A673 (cell line): ENCODE measurements at regions not wholly inside any gene's neighbourhood (a gene's known extent, or its start where the extent isn't known, plus 50 kb on each side); places are given as distances from the start of the nearest gene placed in this dataset.

Source experiments
- BruUV-seq: library from RNA; stranded (reverse); fragments of 400-500 nt; replicated peaks from 2 replicates; lab custom pipeline; 2021; lab: Mats Ljungman, UMichigan
- CTCF ChIA-PET: fragments of 300-600 bp; sonication (Branson Sonifier 250); formaldehyde crosslinking; loops from one replicate; lab custom pipeline; 2022; ENCODE audit warnings: antibody characterized with exemption; lab: Charles Lee
- POLR2A ChIA-PET: fragments of 300-600 bp; sonication (Branson Sonifier 250); formaldehyde crosslinking; loops from one replicate; lab custom pipeline; 2022; ENCODE audit warnings: antibody characterized with exemption; ENCODE audit not compliant: low non-redundant PET; lab: Charles Lee
- DNase-seq: peaks from one replicate; pipeline ENCODE4 v3.0.0-alpha.2; 2015; ENCODE audit warnings: low spot score
- H3K27ac ChIP-seq: fragments of 200-600 bp; sonication (generic); 2 replicates; pipeline ENCODE4 v1.5.1; 2016; ENCODE audit warnings: mixed run types, low read depth, mild to moderate bottlenecking, mixed read lengths, antibody characterized with exemption, low read length; ENCODE audit not compliant: poor library complexity, severe bottlenecking
- H3K27me3 ChIP-seq: fragments of 200-600 bp; sonication (generic); replicated peaks from 2 replicates; pipeline ENCODE4 v1.6.1; 2017; ENCODE audit warnings: mixed run types, low read depth, mild to moderate bottlenecking, mixed read lengths, antibody characterized with exemption, low read length; ENCODE audit not compliant: insufficient read depth, poor library complexity
- H3K36me3 ChIP-seq: fragments of 200-600 bp; sonication (generic); 2 replicates; pipeline ENCODE4 v1.6.1; 2016; ENCODE audit warnings: mixed run types, mild to moderate bottlenecking, mixed read lengths, antibody characterized with exemption, low read length; ENCODE audit not compliant: insufficient read depth, poor library complexity, severe bottlenecking
- H3K4me1 ChIP-seq: fragments of 200-600 bp; sonication (generic); 2 replicates; pipeline ENCODE4 v1.6.1; 2017; ENCODE audit warnings: mixed run types, mild to moderate bottlenecking, mixed read lengths, antibody characterized with exemption, low read length; ENCODE audit not compliant: insufficient read depth, poor library complexity, severe bottlenecking
- H3K4me3 ChIP-seq: fragments of 200-600 bp; sonication (generic); 2 replicates; pipeline ENCODE4 v1.5.1; 2016; ENCODE audit warnings: low read depth, mixed run types, mild to moderate bottlenecking, mixed read lengths, low read length; ENCODE audit not compliant: poor library complexity, severe bottlenecking
- H3K9me3 ChIP-seq: fragments of 200-600 bp; sonication (generic); 2 replicates; pipeline ENCODE4 v1.6.1; 2016; ENCODE audit warnings: mixed run types, low read depth, mild to moderate bottlenecking, mixed read lengths, antibody characterized with exemption, low read length; ENCODE audit not compliant: poor library complexity, severe bottlenecking
- EZH2 ChIP-seq: fragments of 200-600 bp; sonication (generic); IDR thresholded peaks from 2 replicates; pipeline ENCODE4 v1.6.1; 2017; ENCODE audit warnings: borderline replicate concordance, low read depth, mild to moderate bottlenecking, mixed read lengths, antibody characterized with exemption, low read length; ENCODE audit not compliant: poor library complexity, severe bottlenecking
- intact Hi-C: fragments of 100-400 bp; cut with micrococcal nuclease; formaldehyde crosslinking; loops from one replicate; pipeline ENCODE4 v1.10.0; 2022; ENCODE audit not compliant: unreplicated experiment

DNA sequence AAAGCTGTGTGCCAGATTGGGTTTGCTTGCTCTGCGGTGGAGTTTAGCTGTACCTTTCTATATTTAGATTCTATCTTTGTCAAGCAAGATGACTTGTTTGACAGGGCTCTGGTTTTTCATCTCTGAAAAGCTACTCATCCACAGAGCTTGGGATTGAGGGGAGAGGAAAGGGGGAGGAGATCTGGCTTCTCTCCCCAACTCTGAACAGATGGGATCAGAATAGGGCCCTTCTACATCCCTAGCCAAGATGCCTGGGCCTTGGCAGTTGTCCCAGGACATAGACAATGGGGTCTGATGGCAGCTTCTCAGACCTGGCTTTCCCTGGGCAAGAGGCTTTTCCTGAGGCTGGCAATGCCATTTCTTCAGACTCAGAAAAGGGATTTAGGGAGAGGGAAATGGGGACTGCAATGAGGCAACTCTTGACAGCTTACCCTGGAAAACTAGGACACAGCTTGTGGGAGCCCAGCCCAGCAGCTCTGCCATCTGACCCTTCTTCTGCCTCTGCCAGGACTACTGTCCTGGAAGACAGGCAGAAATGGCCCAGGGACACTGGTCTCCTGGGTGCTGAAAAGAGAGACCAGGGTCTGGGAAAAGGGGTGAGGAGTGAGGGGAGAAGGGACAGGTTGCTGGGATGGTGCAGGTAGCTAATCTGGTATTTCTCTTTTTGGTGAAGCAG lies 50.2 kb upstream of the ASTN2 start:
- BruUV-seq: no TSS peak
- intact Hi-C loops: no loop called here
- TF ChIP-seq EZH2: no peak
- Histone ChIP-seq H3K9me3 (no peaks in the 10 kb centered on the region), H3K36me3 (no peaks in the 10 kb centered on the region), H3K27me3 (peaks cover 8% of the 10 kb centered on the region), H3K4me3 (no peak overlapping the region), H3K4me1 (no peaks in the 10 kb centered on the region), H3K27ac (no peak overlapping the region)
- ChIA-PET POLR2A (no interaction called here), CTCF (no interaction called here)
- no peak for DNase-seq
